ENCODE measurements at regions not wholly inside any gene's neighbourhood (a gene's known extent, or its start where the extent isn't known, plus 50 kb on each side); places are given as distances from the start of the nearest gene placed in this dataset.

DNA sequence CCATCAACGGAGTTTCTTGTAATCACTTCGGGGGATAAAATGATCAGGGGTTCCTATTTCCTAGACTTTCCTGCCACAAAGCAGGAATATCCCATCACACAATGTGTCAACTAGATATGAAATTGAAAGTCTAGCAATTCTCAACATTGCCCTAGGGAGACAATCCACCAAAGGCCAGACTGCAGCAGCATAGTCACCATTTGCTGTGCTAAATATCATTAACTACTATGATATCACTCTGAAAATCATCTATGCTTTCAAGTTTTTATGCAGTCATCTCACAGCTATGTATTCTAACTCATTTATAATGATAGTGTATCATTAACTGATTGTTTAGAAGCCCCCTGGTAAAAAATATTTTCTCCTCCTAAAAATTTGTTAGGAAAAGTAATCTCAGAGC is 342.6 kb upstream of the CDH6 start:
- Mint-ChIP-seq H3K27ac (no peak overlapping the region), H3K9me3 (no peaks in the 10 kb centered on the region), H3K36me3 (ENCODE audit: low read depth) (no peaks in the 10 kb centered on the region), H3K27me3 (ENCODE audit: low read depth) (no peaks in the 10 kb centered on the region), H3K4me3 (no peak overlapping the region), H3K4me1 (peaks cover 18% of the 10 kb centered on the region)
- TF ChIP-seq, protein P1, sequence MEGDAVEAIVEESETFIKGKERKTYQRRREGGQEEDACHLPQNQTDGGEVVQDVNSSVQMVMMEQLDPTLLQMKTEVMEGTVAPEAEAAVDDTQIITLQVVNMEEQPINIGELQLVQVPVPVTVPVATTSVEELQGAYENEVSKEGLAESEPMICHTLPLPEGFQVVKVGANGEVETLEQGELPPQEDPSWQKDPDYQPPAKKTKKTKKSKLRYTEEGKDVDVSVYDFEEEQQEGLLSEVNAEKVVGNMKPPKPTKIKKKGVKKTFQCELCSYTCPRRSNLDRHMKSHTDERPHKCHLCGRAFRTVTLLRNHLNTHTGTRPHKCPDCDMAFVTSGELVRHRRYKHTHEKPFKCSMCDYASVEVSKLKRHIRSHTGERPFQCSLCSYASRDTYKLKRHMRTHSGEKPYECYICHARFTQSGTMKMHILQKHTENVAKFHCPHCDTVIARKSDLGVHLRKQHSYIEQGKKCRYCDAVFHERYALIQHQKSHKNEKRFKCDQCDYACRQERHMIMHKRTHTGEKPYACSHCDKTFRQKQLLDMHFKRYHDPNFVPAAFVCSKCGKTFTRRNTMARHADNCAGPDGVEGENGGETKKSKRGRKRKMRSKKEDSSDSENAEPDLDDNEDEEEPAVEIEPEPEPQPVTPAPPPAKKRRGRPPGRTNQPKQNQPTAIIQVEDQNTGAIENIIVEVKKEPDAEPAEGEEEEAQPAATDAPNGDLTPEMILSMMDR (IDR thresholded peaks at IDR 0.05; ENCODE audit: unreplicated experiment in 3 of 3), result no peak

DNA sequence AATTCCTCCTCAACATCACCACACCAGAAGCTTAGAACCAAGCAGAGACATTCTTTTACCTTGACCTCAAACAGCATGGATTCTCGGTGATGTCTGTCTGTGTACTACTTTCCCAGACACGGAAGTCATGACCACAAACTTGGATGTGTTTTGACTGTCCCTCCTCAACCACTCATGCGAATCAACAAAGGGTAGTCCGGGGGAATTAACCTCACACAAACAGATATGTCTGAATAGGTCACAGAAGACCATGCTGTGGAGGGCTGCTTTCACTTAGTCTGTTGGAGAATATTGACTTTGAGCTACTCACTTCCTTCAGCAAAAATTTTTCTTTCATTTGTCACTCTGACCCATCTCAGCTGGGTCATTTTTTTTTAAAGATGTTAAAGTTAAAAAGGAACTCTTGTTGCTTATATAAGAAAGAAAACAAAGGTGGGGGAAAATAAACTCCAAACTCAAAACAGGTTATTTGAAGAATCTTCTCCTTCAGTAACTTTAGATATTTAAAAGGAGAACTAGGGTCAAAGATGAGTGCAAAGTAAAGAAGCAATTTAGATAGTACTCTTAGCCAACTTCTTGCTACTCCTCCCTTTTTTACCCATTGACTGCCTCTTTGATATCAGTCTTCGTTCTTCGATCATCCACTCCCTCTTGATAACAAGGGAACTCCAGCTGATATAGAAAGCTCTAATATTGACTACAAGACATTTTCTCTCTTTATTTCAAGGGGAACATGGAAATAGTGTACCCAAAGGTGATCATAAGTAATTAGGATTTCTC is 343.4 kb upstream of the CDH6 start:
- Mint-ChIP-seq H3K27me3 (ENCODE audit: low read depth) (no peaks in the 10 kb centered on the region), H3K9me3 (no peaks in the 10 kb centered on the region), H3K4me3 (peak overlapping the region in 1 of 3 experiments; percentile 15), H3K27ac (peak overlapping the region; percentile 80 to 93 (median 86)), H3K36me3 (ENCODE audit: low read depth) (no peaks in the 10 kb centered on the region), H3K4me1 (peaks cover 18% of the 10 kb centered on the region)
- TF ChIP-seq, protein P1 (IDR thresholded peaks at IDR 0.05; ENCODE audit: unreplicated experiment in 3 of 3), result no peak

DNA sequence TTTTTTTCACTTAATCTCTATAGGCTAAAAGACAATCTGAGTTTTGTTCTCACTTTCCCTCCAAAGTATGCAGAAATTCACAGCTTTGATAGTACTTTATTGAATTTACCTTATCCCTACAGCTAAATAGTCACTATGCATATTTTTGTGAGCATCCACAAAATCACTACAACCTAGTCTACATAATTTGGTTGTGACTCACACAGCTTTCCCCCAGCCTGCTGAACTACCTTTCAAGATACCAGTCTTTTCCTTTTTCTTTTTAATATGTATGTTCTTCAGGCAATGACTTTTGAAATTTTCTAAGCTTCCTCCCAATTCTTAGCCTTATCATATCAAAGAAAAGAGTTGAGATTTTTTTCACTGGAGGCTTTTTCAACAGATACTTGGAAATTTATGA is 347.3 kb upstream of the CDH6 start:
- TF ChIP-seq, protein P1 (IDR thresholded peaks at IDR 0.05; ENCODE audit: unreplicated experiment in 3 of 3), result no peak
- H3K36me3 Mint-ChIP-seq (ENCODE audit: low read depth), result no peaks in the 10 kb centered on the region
- no peaks in the 10 kb centered on the region for H3K9me3 Mint-ChIP-seq
- H3K4me1 Mint-ChIP-seq, result no peaks in the 10 kb centered on the region
- no peak overlapping the region for H3K4me3 Mint-ChIP-seq
- no peak overlapping the region for H3K27ac Mint-ChIP-seq
- H3K27me3 Mint-ChIP-seq (ENCODE audit: low read depth), result no peaks in the 10 kb centered on the region

DNA sequence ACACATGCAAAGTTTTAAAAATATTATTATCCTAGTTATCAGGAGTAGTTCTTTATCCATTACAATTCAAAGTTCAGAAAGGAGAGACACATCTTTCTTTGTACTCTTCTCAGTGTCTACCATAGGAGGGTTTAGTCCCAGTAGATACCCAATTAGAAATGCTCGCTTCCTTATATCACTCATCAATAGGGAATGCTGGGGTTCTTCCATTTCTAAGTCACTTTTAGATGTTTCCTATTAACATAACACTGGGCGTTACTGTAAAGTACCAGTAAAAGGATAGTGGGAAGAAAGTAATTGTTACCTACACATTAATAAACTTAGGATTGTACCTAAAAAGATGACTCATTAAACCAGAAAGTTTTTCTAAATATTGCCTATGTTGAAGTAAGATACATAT is 348.3 kb upstream of the CDH6 start:
- H3K4me1 Mint-ChIP-seq, result no peaks in the 10 kb centered on the region
- H3K9me3 Mint-ChIP-seq, result no peaks in the 10 kb centered on the region
- no peaks in the 10 kb centered on the region for H3K36me3 Mint-ChIP-seq (ENCODE audit: low read depth)
- TF ChIP-seq, protein P1 (IDR thresholded peaks at IDR 0.05; ENCODE audit: unreplicated experiment in 3 of 3), result no peak
- no peaks in the 10 kb centered on the region for H3K27me3 Mint-ChIP-seq (ENCODE audit: low read depth)
- H3K4me3 Mint-ChIP-seq, result no peak overlapping the region
- no peak overlapping the region for H3K27ac Mint-ChIP-seq

DNA sequence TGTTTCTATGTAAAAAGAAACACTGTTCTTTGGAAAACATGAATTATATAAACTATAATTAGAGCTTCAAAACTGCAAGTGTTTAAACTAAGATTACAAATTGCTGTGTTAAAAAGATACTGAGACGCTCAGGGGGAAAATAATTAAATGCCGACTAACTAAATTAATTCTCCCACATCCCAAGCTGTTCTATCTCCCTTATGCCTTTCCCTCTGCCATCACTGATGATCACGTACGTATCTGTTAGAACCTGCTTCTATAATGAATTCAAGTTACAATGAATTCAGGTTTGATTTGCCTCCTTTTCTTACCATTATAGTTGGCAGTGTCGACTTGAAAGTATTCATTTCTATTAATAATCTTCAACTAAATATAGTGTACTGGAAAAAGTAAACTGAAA is 349.9 kb upstream of the CDH6 start:
- TF ChIP-seq, protein P1 (IDR thresholded peaks at IDR 0.05; ENCODE audit: unreplicated experiment in 3 of 3), result no peak
- Mint-ChIP-seq H3K27me3 (ENCODE audit: low read depth) (no peaks in the 10 kb centered on the region), H3K4me3 (no peak overlapping the region), H3K36me3 (ENCODE audit: low read depth) (no peaks in the 10 kb centered on the region), H3K27ac (no peak overlapping the region), H3K9me3 (no peaks in the 10 kb centered on the region), H3K4me1 (no peaks in the 10 kb centered on the region)

DNA sequence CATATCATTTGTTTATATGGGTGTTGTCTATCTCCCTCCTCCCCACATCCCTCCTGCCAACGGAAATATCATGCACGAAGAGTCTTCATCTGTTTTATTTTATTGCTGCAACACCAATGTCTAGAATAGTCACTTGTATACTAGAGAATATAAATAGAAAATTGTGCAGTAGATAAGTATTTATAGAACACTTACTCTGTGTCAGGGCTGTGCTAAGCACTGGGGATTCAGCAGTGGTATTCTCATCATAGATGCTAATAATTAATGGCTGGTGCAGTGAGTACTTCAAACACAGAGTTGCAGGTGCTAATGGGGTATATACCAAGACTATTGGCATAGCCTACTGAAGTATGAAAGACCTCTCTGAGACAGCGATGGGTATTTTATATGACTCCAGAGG is 353.5 kb upstream of the CDH6 start:
- H3K4me1 Mint-ChIP-seq, result no peaks in the 10 kb centered on the region
- TF ChIP-seq, protein P1 (IDR thresholded peaks at IDR 0.05; ENCODE audit: unreplicated experiment in 3 of 3), result no peak
- H3K36me3 Mint-ChIP-seq (ENCODE audit: low read depth), result no peaks in the 10 kb centered on the region
- no peak overlapping the region for H3K27ac Mint-ChIP-seq
- no peaks in the 10 kb centered on the region for H3K9me3 Mint-ChIP-seq
- no peak overlapping the region for H3K4me3 Mint-ChIP-seq
- no peaks in the 10 kb centered on the region for H3K27me3 Mint-ChIP-seq (ENCODE audit: low read depth)

Measured in nephron (organoid).